GM18502 (cell line): ENCODE measurements at regions not wholly inside any gene's neighbourhood (a gene's known extent, or its start where the extent isn't known, plus 50 kb on each side); places are given as distances from the start of the nearest gene placed in this dataset.
"Not testable (repeated sequence)": the region's sequence is repeated elsewhere in the genome, so short reads cannot be mapped to it uniquely, and the experiment has no call there.

Experiments
- ATAC-seq: cut with Tn5 transposase; IDR thresholded peaks from one replicate; pipeline ENCODE4 v1.9.1; 2021; ENCODE audit warnings: mild to moderate bottlenecking; ENCODE audit not compliant: unreplicated experiment, poor library complexity

DNA sequence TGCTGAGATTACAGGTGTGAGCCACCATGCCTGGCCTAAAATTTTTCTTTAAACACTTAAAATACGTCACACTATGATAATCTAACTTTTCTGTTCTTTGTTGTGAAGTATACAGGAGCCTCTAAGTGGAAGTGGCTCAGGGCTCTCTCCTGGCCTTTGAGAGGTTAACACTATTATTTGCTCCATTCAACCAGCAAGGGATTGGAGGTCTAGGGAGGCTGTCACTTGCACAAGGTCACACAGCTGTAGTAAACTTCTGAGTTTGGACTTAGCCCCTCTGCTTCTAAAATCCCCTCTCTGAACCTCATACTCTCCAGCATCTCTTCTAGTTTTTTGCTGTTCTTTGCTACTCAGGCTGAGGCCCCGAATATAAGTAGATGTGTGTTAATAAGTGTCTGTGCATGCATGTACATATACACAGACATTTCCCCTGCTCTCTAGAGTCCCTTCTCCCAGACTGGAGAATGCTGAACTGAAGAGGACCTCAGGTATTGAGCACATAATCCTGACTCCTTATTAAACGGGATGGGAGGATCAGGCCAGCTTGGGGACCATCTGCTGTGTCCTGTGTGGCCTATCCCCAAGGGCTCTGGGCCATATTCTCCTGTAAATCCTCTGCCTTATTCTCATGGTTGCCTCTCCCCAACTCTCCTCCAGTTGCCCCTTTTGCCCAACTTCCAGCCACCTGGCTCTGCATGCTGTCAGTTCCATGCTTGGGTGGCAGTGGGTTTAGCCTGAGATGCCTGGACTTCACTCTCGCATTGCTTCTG is 87.0 kb upstream of the SPRY4 start:
- no peak for ATAC-seq

DNA sequence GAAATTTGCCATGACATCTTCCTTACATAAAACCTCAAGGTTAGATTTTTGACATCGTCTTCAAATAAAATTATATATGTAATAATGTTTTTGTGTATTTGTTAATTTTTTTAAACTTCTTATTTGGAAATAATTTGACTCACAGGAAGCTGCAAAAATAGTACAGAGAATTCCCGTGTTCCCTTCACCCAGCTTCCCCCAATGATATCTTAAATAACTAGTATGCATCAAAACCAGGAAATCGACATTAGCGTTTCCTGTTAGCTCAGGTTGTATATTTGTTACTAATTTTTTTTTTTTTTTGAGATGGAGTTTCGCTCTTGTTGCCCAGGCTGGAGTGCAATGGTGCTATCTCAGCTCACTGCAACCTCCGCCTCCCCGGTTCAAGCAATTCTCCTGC is 86.3 kb upstream of the SPRY4 start:
- no peak for ATAC-seq

DNA sequence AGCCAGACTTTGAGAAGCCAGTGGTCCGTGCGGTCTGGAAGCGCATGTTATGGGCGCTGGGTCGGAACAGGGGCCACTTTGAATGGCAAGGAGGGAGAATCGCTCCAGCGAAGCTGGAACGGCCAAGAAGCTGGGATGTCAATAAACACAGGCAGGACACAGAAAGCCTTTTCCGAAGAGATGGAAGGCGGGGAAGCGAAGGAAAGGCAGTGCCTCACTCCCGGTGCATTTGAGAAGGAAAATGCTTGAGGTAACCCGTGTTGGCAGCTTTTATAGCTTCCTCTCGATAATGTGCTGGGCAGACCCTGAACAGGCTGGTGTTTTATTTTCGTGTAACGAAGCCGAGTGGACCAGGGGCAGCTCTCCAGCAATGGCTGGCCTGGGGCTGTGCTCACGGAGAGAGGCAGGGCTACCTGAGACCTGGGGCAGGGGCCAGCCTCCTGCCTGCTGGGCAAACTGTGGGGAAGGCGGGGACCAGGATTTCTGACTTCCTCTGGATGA is 84.2 kb upstream of the SPRY4 start:
- ATAC-seq = no peak

DNA sequence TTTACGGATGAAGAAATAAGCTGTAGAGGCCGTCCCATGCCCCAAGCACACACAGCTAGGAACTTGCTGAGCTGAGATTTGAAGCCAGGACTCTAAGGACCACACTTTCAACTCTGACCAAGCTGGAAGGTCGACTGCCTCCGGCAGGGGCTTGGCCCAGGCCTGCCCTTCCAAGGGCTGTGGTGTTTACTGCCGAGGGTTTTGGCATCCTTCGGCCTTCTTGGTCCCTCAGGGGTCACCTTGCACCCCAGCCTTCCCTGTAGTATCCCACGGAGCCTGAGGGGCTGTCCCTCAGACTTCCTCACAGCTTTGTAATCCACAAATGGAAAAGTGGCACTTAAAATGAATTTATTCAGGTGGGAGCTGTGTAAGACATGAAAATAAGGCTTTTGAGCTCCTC is 83.7 kb upstream of the SPRY4 start:
- no peak for ATAC-seq

DNA sequence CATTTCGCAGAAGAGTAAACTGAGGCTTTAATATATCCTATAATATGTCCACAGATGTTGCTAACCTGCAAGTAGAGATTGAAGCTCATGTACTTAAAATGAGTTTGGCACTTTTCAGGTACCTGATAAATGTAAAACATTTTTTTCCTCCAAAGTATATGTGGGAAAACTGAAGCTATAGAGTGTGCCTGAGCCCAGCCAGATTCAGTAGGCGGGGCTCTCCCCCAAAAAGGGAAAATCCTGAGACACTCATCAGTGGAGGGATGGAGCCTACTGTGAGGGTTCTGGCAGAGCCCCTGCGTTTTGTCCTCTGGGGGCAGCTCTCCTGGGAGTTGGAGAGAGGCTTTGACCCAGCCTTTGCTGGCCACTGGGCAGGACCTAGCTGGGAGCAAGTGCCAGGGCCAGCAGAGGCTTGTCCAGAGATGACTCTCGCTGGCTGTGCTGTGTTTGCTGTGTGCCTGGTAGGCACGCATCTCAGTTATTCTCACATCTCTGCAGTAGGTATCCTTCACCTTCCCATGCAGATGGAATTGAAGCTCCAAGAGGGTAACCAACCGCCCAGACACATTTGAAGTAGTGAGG is 81.1 kb upstream of the SPRY4 start:
- ATAC-seq = no peak

DNA sequence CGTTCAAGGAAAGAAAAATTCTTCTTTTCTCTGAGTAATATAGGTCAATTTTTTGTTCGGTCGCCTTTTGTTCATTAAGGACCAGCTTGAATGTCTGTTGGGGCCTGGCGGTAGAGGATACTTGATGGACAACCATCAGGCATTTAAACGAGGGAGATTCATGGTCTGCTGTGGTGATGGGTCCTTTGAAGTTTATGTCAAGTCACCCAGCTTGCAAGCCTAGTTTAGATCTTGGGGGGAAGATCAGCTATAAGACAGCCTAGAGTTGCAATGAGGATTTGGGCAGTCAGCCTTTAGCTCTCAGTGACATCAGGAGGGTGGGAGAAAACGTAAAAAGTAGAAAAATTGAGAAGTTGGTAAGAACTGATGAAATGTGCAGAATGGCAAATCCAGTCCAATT is 80.2 kb upstream of the SPRY4 start:
- no peak for ATAC-seq

DNA sequence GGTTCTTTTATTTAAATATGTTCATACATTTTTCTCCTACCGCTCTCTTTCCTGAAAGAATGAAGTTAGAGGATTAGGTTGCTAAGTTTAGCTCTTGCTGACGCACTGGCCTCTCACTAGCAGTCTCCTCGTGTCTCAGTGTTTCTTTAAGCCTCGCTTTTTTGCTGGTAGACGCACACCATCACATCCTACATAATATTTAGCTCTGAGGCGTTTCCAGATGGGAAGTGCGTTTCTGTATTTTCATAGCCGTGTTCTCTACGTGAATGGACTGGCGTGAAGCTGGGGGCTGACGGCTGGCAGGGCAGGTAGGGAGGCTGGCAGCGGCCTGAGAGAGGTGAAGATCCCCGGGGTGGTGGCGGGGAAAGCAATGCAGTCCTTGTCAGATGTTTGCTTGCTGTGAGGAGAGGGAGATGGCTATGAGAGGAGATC is 79.2 kb upstream of the SPRY4 start:
- ATAC-seq = no peak

DNA sequence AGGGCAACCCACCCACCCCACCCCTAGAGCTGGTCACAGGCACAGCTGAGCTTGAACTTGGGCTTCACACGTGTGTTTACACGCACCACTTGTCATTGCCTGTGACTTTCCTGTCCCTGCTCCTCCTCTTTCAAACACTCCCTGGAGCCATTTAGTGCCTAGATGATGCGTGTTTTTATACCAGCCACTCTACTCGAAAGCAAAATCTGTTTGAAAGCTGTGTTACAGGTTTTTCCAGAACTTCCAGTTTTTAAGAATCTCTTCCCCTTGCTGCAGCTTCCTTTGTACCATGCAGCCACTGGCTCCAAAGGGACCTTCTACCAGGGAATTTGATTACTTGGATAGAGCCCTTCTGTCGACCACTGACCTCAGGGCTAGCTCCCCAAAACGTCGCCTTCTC is 78.8 kb upstream of the SPRY4 start:
- no peak for ATAC-seq

DNA sequence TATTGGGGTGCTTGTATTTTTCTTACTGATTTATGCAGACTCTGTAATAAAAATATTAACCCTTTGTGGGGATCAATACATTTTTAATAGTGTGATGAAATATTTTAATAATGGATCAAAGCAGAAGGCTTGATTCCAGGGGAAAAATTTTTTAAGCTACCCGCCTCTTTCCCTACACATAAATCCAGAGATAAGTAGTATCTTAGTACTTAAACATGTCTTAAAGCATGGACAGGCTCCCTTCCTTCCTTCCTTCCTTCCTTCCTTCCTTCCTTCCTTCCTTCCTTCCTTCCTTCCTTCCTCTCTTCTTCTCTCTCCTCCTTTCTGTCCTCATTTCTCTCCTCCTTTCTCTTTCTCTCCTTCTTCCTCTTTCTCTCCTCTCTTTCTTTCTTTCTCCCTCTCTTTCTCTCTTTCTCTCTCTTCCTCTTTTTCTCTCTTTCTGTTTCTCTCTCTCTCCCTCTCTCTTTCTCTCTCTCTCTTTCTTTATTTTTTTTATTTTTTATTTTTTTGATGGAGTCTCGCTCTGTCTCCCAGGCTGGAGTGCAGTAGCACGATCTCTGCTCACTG is 78.0 kb upstream of the SPRY4 start:
- no peak for ATAC-seq

DNA sequence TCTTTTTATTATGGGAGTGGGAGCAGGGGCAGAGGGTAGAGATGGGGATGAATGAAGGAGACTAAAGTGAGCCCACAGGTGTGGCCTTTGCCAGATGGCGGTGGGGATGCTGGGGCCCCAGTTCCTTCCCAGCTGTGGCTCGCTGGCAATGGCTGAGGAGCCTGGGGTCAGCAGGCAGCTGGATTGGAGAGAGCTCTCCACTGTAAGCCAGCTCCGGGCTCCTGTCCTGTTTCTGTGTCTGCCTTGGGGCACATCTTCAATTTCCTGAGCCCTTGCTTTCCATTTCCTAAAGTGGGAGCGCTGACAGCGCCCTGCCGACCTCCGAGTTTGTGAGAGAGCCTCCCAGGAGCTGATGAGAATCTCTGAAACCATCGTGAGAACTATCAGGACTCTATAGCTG is 75.6 kb upstream of the SPRY4 start:
- ATAC-seq = no peak

DNA sequence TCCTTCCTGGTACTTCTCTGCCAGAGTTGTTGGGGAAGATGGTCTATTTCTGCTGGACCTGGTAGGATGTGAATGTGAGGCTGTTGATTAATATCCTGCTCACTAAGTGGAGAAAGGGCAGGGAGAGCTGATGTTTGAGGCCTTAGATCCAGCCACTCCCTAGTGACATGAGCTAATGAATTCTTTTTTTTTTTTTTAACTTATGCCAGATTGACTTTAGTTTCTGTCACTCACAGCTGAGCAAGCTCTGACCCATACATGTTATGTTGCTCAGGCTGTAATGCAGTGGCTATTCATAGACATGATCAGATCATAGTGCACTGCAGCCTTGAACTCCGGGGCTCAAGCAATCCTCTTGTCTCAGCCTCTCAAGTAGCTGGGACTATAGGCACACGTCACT is 75.1 kb upstream of the SPRY4 start:
- ATAC-seq = no peak

DNA sequence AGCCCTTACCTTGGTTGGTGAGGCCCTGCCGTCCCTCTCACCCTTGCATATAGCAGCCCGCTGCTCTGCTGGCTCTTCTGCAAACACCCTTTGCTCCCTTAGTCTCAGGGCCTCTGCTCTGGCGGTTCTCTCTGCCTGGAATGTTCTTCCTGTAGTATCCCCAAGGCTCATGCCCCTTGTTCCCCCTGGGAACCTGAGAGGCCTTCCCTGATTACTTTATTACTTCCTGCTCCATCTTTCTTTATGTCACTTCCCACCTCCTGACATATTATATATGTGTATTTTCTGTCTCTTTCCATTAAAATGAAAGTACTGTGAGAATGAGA is 73.9 kb upstream of the SPRY4 start:
- no peak for ATAC-seq

DNA sequence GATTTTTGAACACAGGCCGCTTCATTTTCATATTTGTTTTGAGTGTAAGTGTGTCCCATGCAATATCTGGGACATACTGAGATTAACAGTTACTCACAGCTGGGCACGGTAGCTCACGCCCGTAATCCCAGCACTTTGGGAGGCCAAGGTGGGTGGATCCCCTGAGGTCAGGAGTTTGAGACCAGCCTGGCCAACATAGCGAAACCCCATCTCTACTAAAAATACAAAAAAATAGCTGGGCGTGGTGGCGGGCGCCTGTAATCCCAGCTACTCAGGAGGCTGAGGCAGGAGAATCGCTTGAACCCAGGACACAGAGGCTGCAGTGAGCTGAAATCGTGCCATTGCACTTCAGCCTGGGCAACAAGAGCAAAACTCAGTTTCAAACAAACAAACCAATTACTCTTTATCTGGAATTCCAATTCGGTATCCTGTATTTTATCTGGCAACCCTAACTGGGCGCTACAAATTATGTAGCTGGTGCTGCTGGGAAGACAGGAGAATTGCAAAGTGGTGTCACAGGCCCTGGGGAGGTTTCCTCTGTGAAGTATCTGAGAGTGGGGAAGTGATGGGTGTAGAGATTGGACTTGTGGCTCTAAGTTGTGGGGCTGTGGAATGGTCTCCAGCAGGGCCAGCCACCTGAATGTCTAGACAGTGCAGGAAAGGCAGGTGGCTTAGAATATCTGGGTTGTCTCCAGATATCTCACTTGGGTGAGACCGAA is 73.3 kb upstream of the SPRY4 start:
- ATAC-seq = not testable (repeated sequence)

DNA sequence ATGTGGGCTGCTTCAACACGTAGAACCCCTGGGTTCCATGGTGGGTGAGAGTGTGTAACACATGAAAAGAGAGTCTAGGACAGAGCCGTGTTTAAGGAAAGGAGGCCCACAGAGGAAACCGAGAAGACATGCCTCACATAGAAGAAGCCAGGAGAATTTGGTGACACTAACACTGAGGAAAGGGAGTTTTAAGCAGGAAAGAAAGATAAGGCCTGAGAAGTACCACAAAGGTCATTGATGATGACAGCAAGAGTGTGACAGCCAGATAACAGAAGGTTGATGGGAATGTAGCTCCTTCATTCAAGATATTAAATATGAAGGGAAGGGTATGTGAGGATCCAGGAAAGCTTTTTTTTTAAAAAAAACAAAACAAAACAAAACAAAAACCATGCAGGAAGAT is 72.4 kb upstream of the SPRY4 start:
- ATAC-seq = no peak

DNA sequence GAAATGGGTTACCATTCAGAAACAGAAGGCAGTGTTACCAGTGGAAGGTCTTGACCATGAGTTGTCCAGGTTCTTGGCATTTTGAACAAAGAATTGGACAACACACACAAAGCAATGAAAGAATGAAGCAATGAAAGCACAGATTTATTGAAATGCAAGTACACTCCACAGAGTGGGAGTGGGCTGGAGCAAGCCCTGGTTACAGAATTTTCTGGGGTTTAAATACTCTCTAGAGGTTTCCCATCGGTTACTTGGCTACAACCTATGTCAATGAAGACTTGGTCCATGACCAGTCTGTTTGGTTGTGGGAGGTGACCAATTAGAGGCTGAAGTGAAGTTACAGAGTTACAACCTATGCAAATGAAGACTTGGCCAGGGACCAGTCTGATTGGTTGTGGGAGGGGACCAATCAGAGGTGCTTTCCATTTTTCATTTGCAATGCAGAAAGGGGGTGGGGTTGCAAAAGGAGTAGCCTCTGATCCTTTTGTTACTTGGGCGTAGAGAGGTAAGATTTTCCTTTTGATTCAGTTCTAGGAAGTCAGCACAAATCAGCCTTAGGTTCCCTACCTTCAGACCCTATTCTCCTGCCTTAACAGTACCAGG is 71.7 kb upstream of the SPRY4 start:
- ATAC-seq = no peak

DNA sequence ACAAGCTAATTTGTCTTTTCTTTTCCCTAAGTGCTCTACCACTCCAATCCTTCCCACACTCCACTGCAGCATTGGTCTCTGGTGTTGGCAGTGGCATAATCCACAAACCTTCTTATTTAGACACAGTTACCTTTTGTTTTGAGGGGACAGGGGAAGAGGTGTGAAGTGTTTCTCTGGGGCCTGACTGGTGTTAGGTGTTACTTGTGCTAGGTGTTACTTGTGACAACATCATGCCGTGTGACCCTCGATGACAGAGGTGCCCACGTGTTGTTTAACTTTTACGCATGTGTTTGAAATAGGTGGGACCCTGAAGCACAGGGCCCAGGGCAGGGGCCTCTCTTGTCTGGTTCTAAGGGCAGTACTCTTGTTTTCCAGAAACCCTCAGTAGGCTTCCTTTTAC is 70.5 kb upstream of the SPRY4 start:
- ATAC-seq = no peak

DNA sequence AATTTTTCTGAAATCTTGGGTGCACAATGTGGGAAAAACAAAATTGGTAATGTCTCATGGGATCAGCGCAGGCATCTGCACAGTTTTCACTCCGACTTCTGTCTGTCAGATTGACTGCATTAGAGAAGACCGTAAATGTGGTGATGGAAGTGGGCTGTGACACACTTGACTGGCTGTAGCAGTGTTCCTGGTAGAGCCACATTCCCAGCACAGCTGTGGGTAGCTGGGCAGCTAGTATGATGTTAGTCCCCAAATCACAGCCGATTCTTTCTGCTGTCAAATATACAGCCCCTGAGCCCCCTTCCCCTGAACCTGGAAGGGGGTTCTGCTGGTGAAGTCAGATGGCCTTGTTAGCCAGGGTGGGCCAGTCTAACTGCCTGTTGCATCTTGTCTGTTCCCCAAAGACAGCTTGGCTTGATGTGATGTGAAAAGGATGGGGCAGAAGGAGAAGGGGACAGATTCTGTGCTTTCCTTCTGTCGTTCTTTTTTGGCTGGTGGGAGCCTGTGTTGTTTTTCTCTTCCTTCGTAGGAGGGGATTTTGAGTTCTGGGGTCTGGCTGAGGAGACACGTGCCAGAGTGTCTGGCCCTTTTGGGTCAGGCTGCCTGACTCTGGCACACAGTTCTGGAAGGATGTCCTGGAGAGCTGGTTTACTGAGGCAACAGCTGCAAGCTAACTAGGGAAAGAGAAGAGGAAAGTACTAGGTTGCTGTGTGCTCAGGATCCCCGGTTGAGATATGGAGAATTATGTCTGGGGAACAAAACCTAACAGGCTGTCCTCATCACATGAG is 66.4 kb upstream of the SPRY4 start:
- no peak for ATAC-seq

DNA sequence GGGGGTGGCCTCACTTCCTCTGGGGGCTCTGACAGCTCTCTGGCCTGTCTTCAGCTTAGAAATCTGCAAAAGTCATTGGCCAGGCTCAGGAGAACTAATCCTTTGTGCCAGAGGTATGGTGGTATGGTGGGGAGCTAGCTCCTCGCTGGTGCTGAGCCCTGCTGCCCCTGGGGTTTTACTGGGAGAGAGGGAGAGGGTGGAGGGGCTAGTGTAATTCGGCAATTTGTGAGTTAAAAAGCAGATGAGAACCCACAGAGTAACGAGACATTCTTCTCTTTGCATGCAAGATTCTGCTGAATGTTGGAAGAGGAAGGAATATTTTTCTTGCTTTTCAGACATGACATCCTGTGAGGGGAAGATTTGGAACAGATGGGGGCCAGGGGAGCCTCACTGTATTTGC is 65.5 kb upstream of the SPRY4 start:
- ATAC-seq = no peak

DNA sequence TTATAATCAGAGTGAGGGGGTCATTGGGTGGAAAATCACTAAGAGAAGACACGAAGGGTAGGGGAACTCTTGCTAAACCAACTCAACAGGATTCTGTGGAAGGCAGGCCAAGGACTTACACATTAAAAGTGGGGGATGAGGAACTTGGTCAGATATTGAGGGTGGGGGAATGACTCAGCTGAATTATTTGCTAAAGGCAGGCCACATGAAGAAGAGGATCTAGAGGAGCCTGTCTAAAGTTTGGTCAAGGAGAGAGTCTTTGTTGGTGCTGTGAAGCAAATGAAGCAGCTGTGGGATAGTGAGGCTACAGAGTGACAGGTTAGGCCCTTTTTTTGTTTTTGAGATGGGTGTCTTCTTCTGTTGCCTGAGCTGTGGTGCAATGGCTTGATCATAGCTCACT is 63.9 kb upstream of the SPRY4 start:
- no peak for ATAC-seq

DNA sequence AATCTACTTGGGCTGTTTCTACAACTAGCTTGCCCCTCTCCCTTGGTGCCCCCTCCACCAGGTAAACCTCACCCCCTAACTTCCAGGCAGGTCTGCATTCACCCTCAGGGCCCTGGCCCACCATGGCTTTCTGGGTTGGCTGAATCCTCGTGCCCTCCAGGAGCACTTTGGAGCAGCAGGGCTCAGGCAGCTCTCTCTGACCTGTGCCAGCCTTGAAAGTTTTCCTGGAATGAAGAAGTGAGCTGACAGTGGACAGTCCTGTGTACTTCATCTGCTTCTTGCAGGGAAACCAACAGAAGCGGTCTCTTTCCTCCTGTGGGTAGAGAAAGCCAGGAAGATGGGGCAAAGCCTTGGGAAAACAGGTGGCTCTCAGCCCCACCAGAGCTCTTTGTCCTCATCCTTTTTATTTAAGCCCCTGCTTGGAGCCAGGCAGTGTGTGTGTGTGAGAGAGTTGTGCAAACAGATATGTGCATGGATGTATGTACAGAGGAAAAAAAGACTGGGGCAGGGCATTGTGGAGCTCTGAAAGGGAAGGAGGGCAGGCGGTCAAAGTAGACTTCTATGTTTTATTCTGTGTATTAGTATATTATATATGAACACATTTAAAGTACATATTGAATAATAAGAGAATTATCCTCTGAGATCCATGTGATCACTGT is 62.3 kb upstream of the SPRY4 start:
- ATAC-seq = no peak
